AG09309 (cell line): ENCODE measurements at regions not wholly inside any gene's neighbourhood (a gene's known extent, or its start where the extent isn't known, plus 50 kb on each side); places are given as distances from the start of the nearest gene placed in this dataset.
"Not testable (repeated sequence)": the region's sequence is repeated elsewhere in the genome, so short reads cannot be mapped to it uniquely, and the experiment has no call there.

Experiments used
- DNase-seq: peaks from one replicate; pipeline ENCODE4 v3.0.0-alpha.2; 2010; ENCODE audit warnings: low read depth
- H3K4me3 ChIP-seq: 2 replicates; pipeline ENCODE4 v1.5.1; 2011; ENCODE audit warnings: mild to moderate bottlenecking, low read depth, low read length, moderate library complexity; ENCODE audit not compliant: control insufficient read depth
- CTCF ChIP-seq: IDR thresholded peaks from 2 replicates; pipeline ENCODE4 v1.5.1; 2011; ENCODE audit warnings: mild to moderate bottlenecking, low read depth, low read length, inconsistent platforms; ENCODE audit not compliant: insufficient read depth, control insufficient read depth; ENCODE audit errors: missing control alignments

GRCh38 chr2:67182884-67183283, 214.2 kb upstream of the ETAA1 start:
- no peak overlapping the region for H3K4me3 ChIP-seq
- no peak for DNase-seq
- TF ChIP-seq CTCF, result no peak

DNA sequence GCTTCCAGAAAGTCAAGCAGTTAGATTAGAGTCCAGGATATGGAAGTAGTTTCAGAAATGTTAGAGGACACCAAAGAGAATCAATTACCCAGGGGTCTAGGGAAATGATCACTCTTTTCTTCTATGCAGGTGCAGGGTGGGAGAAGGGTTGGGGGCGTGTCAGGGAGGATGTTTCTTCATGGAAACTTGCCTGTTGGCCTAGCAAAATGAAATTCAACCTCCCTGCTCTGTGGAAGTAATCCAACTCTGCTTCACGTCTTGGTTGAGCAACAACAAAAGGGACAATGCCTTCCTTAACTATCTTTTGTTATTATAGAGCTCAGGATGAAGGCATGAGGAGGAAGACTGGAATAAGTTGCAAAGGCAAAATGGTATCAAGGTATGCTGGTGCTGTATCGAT, 210.8 kb upstream of the ETAA1 start:
- no peak overlapping the region for H3K4me3 ChIP-seq
- no peak for DNase-seq
- TF ChIP-seq CTCF, result no peak

GRCh38 chr2:67186871-67187270, 210.3 kb upstream of the ETAA1 start:
- no peak for DNase-seq
- no peak for TF ChIP-seq CTCF
- no peak overlapping the region for H3K4me3 ChIP-seq

- not testable (repeated sequence) for H3K4me3 ChIP-seq, DNase-seq
Measured at GRCh38 chr2:67195327-67195726, 201.8 kb upstream of the ETAA1 start.

- DNase-seq, result no peak
- no peak overlapping the region for H3K4me3 ChIP-seq
- TF ChIP-seq CTCF, result no peak
Measured at GRCh38 chr2:67201521-67201920, 195.6 kb upstream of the ETAA1 start.

- DNase-seq, result no peak
- no peak overlapping the region for H3K4me3 ChIP-seq
- TF ChIP-seq CTCF, result no peak
Measured at GRCh38 chr2:67204349-67204748, 192.8 kb upstream of the ETAA1 start.

DNA sequence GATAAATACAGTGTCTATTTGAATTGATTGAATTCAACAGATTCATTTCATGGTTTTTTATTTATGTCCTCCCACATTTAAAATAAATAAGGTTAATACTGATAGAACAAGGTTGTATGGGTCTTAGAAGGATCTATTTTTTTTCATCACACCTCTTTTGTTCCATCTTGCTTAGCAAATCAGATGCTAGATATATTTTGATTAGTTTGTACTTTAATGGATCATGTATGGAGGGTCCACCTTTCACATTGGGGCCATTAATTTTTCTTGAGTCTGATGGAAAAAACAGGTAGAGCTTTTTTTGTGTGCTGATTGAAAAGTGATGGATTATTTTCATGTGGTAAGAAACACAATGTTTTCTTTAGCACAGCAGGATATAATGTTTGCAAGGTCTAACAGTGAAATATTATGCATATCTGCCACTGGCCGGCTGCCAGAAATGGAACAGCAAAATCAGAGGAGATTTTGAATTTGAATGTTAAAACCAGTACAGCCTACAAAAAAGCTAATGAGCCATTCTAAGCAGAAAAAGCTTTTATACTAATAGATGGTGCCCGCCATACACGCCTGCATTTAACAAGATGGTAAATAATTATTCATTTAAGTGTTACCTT, 188.1 kb upstream of the ETAA1 start:
- TF ChIP-seq CTCF, result no peak
- no peak for DNase-seq

More for the DNA sequence above, 188.1 kb upstream of the ETAA1 start:
- H3K4me3 ChIP-seq, result no peak overlapping the region
